ENCODE measurements at regions not wholly inside any gene's neighbourhood (a gene's known extent, or its start where the extent isn't known, plus 50 kb on each side); places are given as distances from the start of the nearest gene placed in this dataset.

DNA sequence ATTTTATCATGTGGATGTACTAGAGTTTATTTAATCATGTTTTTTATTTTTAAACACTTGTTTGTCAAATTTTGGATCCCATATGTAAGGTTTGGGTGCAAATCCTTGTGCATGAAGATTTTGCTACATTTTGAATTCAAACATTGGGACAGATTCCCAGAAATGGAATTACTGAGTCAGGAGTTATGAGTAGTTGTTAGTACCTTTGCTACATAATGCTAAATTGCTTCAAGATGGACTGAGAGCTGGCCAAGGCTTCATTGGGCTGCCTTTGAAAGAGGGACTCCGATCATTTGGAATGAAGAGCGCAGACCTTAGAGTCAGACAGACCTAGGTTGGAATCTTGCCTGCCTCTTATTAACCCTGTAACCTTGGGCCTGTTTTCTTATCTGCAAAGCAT lies 154.9 kb upstream of the PWP1 start:
- Histone ChIP-seq H3K4me3 (no peak overlapping the region), H3K9me3 (no peaks in the 10 kb centered on the region), H3K36me3 (no peaks in the 10 kb centered on the region), H3K27ac (no peak overlapping the region), H3K4me1 (no peaks in the 10 kb centered on the region), H3K27me3 (no peaks in the 10 kb centered on the region)
- 77 to 85% methylated on average over 2 of the region's 2 CpGs for WGBS, 2 donors
- intact Hi-C loops (cut with DNase I) = no loop called here
- ATAC-seq (no peak), FAIRE-seq (no peak), DNase-seq (no peak)
- TF ChIP-seq CTCF (IDR thresholded peaks at IDR 0.05) = no peak

- no peak overlapping the region for H3K27ac ChIP-seq
- H3K4me1 ChIP-seq = no peaks in the 10 kb centered on the region
- intact Hi-C loops (cut with DNase I) = no loop called here
- TF ChIP-seq CTCF (IDR thresholded peaks at IDR 0.05) = no peak
- H3K27me3 ChIP-seq = no peaks in the 10 kb centered on the region
- DNase-seq = no peak
- no peak for FAIRE-seq
- no peak for ATAC-seq
- no peak overlapping the region for H3K4me3 ChIP-seq
- no peaks in the 10 kb centered on the region for H3K36me3 ChIP-seq
- no peaks in the 10 kb centered on the region for H3K9me3 ChIP-seq
These were observed 152.4 kb upstream of the PWP1 start for GRCh38 chr12:107533218-107533617.

- Histone ChIP-seq H3K4me1 (no peaks in the 10 kb centered on the region), H3K4me3 (no peak overlapping the region), H3K36me3 (no peaks in the 10 kb centered on the region), H3K27me3 (no peaks in the 10 kb centered on the region), H3K27ac (no peak overlapping the region), H3K9me3 (no peaks in the 10 kb centered on the region)
- ATAC-seq (no peak), FAIRE-seq (no peak), DNase-seq (no peak)
- WGBS, 2 donors = 34 to 44% methylated on average over 2 of the region's 2 CpGs
- TF ChIP-seq CTCF (IDR thresholded peaks at IDR 0.05) = no peak
- intact Hi-C loops (cut with DNase I) = no loop called here
These were observed 149.0 kb upstream of the PWP1 start for GRCh38 chr12:107536613-107537012.

GRCh38 chr12:107537464-107538119 lies 148.0 kb upstream of the PWP1 start:
- ATAC-seq = no peak
- FAIRE-seq = no peak
- TF ChIP-seq CTCF (IDR thresholded peaks at IDR 0.05) = no peak

DNA sequence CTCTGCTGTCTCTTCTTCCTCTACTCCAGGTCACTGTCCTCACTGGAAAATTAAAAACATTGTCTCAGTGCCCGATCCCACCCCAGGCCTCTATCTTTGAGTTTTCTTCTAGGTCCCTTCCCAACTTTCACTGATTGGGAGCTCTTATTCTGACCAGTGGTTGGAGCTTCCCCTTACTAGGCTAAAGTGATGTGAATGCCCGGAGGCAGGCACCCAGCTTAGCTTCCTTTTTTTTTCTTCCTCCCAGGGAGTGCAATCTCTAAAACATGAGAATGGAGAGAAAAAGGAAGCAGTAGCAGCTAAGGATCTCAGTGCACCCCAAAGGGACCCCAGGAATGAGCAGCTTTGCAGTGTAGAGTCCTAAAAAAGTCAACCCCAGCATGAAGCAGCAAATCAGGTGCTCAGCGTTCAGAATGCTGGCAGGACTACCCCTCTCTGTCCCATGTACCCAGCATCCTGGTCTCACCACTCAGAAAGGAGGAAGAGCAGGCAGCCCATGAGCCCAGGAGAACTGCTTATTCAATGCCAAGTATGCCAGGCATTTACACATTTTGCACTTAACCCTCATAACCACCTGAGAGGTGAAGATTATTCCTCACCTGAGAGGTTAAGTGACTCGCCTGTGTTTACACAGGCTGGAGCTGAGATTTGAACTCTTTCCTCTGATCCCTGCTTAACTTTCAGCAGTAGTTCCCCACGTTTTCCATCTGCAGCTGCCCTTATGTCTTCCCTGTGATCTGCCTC lies 146.2 kb upstream of the PWP1 start:
- no peak overlapping the region for H3K27ac ChIP-seq
- no peak overlapping the region for H3K4me3 ChIP-seq
- DNase-seq = no peak
- WGBS, 2 donors = 49 to 55% methylated on average over 5 of the region's 5 CpGs
- no peak for FAIRE-seq
- no peaks in the 10 kb centered on the region for H3K9me3 ChIP-seq
- intact Hi-C loops (cut with DNase I) = no loop called here
- TF ChIP-seq CTCF (IDR thresholded peaks at IDR 0.05) = no peak
- H3K4me1 ChIP-seq = no peaks in the 10 kb centered on the region
- no peak for ATAC-seq
- H3K36me3 ChIP-seq = no peaks in the 10 kb centered on the region
- no peaks in the 10 kb centered on the region for H3K27me3 ChIP-seq

More at GRCh38 chr12:107537464-107538119, 148.0 kb upstream of the PWP1 start:
- Histone ChIP-seq H3K4me3 (no peak overlapping the region), H3K36me3 (no peaks in the 10 kb centered on the region), H3K9me3 (no peaks in the 10 kb centered on the region), H3K27ac (no peak overlapping the region), H3K27me3 (no peaks in the 10 kb centered on the region), H3K4me1 (no peaks in the 10 kb centered on the region)
- intact Hi-C loops (cut with DNase I) = no loop called here
- 62 to 73% methylated on average over 5 of the region's 5 CpGs for WGBS, 2 donors
- no peak for DNase-seq
